GM18909 (cell line): ENCODE measurements at regions not wholly inside any gene's neighbourhood (a gene's known extent, or its start where the extent isn't known, plus 50 kb on each side); places are given as distances from the start of the nearest gene placed in this dataset.
"Not testable (repeated sequence)": the region's sequence is repeated elsewhere in the genome, so short reads cannot be mapped to it uniquely, and the experiment has no call there.

ENCODE experiments used
- ATAC-seq: cut with Tn5 transposase; IDR thresholded peaks from one replicate; pipeline ENCODE4 v1.9.1; 2021; ENCODE audit warnings: mild to moderate bottlenecking; ENCODE audit not compliant: unreplicated experiment, poor library complexity

DNA sequence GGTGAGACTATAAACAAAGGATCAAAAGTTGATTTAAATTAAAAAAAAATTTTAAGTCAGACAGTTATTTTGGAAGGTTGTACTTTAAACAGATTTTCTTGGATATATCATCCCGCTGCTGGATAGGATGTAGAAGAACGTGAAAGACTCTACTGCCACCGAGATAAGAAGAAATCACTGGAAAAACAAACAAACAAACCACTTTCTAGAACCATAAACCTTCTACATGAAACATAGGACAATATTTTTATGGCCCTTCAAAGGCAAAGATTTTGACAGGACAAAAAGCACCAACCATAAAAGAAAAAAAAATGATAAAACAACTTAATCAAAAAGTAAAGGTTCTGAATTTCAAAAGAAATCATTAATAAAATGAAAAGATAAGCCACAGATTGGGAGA, 268.2 kb upstream of the DAAM1 start:
- ATAC-seq = no peak

DNA sequence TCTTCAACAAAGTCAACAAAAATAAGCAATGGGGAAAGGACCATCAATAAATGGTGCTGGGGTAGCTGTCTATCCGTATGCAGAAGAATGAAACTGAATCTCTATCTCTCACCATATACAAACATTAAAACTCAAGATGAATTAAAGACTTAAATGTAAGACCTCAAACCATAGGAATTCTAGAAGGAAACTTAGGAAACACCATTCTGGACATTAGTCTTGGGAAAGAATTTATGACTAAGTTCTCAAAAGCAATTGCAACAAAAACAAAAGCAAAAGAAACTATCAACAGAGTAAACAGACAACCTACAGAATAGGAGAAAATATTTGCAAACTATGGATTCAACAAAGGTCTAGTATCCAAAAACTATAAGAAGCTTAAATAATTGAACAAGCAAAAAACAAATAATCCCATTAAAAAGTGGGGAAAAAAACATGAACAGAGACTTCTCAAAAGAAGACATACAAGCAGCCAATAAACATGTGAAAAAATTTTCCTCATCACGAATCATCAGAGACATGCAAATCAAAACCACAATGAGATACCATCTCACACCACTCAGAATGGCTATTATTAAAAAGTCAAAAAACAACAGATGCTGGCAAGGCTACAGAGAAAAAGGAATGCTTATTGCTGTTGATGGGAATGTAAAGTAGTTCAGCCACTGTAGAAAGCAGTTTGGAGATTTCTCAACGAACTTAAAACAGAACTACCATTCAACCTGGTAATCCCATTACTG, 266.1 kb upstream of the DAAM1 start:
- ATAC-seq = not testable (repeated sequence)

DNA sequence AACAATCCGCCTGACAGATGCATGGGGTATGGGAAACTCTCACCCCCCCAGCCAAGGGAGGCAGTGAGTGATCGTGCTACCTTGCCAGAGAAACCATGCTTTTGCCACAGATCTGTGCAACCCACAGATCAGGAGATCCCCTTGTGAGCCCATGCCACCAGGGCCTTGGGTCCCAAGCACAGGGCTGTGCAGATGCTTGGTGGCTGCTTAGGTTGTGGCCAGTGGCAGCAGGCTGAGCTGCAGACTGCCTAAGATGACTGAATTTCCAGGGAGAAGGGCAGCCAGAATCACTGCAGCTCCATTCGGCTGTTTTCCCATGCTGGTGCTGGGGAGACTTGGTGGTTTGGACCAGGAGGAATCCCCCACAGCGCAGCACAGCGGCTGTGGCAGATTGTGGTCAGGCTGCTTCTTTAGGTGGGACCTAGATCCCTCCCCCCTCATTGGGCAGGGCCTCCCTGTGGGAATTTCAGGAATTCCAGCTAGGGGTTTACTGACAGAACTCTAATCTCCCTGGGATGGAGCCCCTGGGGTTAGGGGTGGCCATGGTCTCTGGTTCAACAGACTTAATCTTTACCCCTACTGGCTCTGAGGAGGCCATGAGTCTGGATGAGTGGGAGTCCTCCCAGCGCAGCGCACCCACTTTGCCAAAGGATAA, 264.6 kb upstream of the DAAM1 start:
- no peak for ATAC-seq

DNA sequence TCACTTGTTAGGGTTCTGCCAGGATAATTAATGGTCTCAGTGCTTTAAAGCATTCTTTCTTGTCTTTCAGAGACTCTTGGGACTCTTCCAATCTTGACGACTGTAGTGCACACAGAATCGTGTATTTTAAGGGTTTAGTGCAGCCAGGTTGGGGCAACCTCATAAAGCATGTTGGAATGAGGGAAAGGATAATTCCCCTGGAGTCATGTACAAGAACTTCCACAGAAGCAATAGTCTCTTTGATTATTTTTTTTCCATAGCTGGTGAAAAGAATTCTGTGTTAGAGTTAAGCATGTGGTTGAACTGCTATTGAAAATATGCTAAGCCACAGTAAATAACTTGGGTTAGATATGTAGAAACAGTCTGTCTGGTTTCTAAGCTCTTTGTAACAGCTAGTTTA, 246.8 kb upstream of the DAAM1 start:
- no peak for ATAC-seq

DNA sequence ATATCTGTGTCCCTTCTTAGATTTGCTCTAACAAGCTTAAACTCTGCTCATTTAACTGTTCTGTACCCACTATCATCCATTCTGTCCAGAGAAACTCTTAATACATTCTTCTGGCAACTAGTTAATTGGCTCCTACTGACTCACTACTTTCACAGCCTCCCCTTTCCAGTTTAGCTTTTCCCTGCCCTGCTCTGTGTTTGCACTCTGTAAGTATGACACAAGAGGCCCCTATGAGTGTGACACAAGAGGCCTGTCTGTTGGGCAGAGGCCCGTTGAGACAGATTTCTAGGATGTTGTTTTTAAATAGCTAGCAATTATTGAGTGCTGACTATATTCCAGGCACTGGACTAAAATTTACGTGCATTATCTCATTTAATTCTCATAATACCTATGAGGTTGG, 246.0 kb upstream of the DAAM1 start:
- no peak for ATAC-seq

DNA sequence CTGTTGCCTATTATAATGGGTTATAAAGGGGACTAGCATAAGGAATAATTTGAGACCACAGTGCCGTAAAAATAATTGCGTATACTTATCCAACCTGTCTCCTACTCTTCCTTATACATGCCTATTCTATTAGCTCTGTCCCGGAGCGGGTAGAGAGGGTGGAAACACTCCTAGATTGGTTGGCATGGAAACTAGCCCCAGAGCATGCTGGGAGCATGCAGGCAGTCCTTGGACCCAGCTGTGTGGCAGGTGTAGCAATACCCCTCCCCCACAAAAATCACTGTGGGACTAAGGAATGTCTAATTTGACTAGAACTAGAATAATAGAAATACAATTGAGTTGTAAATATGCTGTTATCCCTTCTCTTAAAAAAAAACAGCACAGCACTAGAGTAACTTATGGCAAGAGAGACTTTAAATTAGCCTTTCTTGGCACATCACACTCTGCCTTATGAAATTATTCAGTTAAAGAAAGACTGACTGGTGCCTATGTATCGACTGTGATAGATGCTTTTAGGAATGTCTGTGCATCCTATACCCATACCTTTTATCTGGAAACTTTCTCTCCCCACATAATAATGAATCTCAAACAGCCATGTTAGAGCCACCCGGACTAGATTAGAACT, 244.0 kb upstream of the DAAM1 start:
- ATAC-seq = no peak

DNA sequence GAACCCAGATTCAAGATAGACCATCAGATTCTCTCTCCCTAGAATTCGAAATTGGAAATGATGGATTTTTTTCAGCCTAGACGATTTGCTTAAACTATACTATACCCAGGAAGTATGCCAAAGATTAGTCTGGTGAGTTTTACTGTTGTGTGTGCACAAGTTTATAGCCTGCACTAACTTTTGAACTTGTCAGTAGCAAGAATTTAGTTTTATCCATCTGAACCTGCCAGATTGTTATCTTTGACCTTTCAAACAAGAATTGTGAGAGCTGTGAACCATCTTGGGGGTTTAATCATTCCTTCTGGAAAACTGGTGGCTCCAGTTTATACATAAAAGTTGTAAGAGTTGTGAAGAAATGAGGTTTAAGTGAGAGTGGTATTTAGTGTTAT, 243.5 kb upstream of the DAAM1 start:
- no peak for ATAC-seq

DNA sequence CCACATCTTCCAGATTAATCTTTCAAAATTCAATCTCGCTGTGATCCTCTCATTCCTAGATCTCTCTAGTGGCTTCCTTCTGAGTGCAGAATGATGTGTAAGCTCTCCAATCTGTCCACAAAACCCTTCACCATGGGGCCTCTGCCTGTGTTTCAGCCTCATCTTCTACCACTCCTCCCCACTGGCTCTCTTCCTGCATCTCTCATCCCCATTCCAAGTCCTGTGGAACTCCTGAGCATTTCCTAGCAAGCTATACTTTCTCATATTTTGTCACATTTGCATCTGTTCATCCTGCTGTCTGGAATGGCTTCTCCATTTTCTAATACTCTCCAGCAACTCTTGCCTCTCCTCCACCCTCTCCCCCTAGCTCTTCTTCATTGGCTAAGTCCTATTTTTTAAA, 242.0 kb upstream of the DAAM1 start:
- no peak for ATAC-seq

DNA sequence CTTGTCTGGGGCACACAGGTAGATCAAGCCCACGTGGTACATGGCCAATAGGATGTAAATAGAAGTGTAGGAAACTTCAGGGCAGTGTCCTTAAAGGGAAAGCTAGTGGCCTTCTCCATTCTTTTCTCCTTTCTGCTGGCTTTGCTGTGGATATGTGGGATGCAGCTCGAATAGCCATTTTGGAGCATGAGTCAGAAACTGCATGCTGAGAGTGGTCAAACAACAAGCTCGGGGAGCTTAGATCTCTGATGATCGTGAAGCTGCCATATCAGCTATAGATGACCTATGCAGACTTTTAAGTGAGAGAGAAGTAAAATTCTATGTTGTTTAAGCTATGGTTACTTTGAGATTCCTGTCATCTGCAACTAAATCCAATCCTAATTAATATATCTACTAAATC, 241.3 kb upstream of the DAAM1 start:
- no peak for ATAC-seq

DNA sequence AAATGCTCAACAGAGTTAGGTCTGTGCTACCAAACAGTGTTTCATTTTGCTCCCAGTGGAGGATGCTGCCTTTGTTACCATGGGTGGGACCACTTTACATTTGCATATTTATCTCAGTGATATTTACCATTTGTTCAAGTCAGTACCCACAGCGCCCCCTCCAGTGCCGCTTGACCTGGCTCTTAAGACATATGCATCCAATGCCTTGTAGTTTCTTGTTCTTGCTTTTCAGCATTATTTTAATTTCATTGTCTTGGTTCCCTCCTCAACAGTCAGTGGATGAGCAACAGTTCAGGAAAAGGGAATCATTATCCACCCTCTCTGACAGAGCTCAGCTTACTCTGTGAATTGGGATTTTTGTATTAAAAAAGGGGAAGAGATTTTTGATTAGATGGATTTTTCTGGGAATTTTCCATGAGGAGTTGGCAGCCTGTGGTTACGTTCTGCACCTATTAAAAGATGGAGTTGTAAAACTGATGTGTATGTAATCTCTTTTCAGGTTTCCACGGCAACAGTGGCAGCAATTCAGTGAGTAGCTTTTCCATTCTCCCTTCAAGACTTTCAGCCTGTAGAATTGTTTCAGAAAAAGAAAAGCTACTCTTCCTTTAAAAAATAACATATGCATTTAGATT, 240.5 kb upstream of the DAAM1 start:
- no peak for ATAC-seq

DNA sequence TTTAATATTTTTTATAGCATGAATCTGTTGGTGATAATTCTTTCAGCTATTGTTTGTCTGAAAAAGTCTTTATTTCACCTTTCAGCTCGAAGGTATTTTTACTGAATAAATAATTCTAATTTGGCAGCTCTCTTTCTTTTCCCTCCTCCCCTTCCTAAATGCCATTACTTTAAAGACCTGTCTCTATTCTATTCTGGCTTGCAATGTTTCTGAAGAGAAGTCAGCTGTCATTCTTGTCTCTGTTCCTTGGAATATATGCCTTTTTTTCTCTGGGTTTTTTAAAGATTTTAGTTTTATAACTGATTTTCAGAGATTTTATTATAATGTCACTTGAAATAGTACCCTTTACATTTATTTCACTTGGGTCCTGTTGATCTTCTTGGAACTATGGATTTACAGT, 237.9 kb upstream of the DAAM1 start:
- no peak for ATAC-seq

DNA sequence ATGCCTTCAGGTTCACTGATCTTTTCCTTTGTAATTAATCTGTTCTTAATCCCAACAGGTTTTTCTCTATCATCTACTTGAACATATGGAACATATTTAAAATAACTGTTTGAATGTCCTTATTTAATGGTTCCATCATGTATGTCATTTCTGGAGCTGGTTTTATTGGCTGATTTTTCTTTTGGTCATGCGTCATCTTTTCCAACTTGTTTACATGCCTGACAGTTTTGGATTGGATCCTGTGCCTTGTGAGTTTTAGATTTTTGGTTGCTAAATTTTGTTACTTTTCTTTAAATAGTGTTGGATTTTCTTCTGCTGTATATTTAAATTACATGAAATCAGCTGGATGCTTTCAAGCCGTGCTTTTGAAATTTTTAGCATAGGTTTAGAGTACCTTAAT, 237.3 kb upstream of the DAAM1 start:
- no peak for ATAC-seq

DNA sequence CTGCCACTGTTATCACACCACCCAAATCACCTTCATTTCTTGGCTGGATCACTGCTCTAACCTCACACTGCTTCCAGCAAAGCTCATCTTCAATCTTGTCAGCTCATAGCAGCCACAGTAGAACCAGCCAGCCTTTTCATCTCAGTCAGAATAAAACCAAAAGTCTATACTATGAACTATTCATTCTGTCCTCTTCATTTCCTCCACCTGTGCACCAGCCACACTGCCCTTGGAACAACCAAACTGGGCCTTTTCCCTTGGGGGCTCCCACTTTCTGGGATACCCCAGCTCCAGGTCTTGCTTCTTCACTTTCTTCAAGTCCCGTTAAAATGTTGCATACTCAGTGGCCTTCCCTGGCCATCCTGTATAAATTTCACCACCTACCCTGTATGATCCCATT, 234.4 kb upstream of the DAAM1 start:
- no peak for ATAC-seq

DNA sequence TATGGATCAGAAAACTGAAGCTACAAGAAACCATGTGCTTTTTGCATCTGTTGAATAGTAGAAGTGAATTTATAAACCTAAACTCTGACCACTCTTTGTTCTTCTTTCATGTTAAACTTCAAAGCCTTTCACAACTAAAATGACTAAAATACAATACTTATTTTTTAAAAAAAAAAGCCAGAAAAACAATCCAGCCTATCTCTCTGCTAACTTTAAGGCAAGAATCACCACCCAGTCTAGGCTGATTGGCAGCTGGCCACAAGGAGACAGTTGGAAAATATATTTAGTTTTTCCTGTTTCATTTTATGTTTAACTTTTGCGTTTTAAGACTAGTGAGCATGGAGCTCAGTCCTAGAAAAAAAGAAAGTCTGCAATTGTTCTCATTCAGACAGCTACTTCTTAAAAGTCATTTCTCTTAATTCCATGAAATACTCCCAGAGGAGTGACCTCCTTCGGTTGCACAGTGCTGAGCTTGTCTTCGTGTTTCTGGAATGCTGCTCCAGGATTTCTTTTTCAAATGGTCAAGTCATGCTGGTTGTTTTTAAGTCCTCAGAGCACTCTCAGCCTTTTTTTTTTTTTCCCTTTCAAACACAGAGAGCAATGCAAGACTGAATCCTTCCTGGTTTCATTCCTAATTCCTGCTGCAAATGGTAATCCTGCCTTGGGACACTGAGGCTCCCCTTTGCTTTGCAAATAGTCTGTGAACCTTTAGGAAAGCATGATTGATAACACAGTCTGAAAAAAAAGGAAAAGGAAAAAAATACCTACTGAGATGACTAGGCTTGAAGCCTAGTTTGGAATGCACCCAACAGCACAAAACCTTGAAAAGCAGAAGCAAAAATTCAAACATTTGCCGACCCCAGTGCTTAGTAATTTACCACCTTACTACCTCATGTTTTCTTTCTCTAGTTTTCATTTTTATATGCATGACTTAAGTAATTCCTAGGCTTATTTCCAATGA, 233.3 kb upstream of the DAAM1 start:
- peak; percentile 46 for ATAC-seq

DNA sequence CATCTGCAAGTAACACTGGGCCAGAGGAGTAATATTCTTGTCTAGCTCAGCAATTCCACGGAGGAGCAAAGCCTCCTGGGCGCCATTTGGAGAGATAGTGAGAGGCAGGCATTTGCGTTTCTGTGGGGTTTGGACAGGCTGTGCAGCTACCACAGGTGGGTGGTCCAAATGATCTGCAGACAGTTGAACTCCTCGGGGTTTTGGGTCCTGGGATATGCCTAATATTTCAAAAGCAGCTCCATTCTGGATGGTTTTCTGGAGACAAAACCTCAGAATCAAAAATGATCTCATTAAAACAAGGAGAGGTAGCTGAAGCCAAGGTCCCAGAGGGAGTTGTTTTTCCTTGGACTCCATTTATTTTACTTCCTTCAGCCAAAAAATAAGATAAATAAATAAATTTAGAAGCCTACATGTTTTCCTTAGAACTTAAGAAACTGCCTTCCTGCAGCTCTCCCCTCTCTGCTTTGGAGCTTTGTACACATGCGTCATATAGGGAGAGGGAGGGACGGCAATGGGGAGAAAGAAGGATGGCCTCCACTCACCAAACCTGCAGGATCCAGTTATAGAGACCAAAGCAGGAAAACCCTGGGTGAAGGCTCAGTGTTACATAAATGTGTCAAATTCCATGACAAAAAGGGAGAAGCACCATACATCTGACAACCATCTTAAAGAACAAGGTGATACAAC, 227.3 kb upstream of the DAAM1 start:
- no peak for ATAC-seq

DNA sequence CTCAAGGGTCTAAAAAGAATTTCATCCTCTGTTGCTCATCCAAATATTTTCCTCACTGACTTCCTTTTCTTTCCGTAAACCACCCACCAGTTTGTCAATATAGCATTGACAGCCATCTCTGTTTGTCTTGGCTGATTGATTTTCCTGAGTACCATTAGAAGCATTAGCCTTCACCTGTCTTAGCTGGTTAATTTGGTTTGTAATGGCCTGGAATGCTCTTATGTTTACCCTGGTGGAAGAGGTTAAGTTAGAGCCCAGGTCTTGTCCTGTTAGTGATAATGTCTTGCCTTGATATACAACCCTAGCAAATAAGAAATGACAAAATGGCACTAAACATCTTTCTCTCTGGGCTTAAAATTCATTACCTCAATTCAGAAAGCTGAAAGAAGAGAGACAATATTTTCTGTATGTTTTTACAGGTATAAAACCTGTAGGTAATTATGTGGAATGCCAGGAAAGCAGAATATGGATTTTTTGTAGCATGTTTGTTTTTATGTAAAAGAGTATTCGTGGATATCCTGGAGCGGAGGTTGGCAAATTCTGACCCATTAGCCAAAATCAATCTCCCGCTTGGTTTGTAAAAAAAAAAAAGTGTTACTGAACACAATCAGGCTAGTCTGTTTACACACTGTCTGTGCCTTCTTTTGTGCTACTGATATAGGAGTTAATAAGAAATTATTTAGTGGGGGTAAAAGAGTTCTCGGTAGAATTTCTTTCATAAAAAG, 224.4 kb upstream of the DAAM1 start:
- no peak for ATAC-seq

DNA sequence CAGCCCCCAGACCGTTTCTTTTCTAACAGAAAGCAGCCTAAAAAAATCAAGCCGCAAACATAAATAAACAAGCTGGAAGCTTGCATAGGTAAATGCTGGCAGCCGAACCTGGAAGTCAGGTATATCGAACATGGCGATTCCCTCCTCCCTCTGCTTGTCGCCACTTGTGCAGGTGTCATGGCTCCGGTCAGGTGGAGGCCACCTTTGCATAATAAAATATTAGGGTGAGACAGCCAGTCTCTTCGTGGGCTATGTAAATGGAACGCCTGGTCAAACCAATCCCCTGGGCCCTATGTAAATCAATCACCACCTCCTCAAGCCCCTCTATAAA, 223.9 kb upstream of the DAAM1 start:
- no peak for ATAC-seq

DNA sequence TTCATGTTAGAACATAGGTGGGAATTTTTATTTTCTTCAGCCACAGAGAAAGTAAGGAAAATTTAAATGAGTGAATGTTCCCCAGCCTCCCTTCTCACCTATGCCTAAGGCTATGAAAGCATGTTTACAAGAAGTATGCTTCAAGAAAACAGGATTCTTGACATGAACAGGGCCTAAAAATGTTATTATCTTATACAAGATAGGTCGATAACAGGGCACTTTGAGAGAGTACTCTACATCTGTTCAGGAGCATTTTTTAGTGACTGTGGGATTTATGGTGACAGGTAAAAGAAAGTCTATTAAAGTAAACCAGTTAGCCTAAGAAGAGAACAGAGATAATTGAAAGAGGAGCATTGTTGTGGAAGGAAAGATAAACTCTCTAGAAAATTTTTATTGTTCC, 222.9 kb upstream of the DAAM1 start:
- ATAC-seq = no peak

DNA sequence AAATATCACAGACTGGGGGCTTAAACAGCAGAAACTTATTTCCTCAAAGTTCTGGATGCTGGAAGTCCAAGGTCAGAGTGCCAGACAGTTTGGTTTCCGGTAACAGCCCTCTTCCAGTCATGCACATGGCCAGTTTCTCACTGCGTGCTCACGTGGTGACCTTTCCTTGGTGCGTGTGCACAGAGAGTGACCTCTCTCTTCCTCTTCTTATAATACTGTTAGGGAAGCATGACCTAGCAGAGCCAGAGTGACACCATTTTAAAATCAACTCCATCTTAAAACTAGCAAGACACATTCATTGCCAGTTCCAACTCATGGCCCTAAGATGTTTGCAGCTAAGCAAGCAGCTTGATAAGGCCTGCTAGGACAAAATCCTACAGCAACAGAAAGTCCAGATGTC, 221.5 kb upstream of the DAAM1 start:
- ATAC-seq = no peak
